Activated CD4-positive, alpha-beta T cell treated with anti-CD3 and anti-CD28 coated beads, Interleukin-2, Interleukin-4, amounts not matched to agents 100 ng/mL and 50 ng/mL, durations not matched to agents 16 hours and 8 hours (primary cell): ENCODE measurements at regions not wholly inside any gene's neighbourhood (a gene's known extent, or its start where the extent isn't known, plus 50 kb on each side); places are given as distances from the start of the nearest gene placed in this dataset.

Experiments used
- DNase-seq: peaks from one replicate; pipeline ENCODE4 v3.0.0-alpha.2; 2020; ENCODE audit warnings: low spot score

- DNase-seq = no peak
Observed at GRCh38 chr2:174668075-174668474, 70.5 kb upstream of the WIPF1 start.

- DNase-seq = no peak
Observed at GRCh38 chr2:174667250-174667860, 69.8 kb upstream of the WIPF1 start.

GRCh38 chr2:174666845-174667244 is 69.2 kb upstream of the WIPF1 start:
- no peak for DNase-seq

GRCh38 chr2:174666312-174666711 is 68.7 kb upstream of the WIPF1 start:
- no peak for DNase-seq

GRCh38 chr2:174664084-174664759 is 66.6 kb upstream of the WIPF1 start:
- DNase-seq = no peak

- no peak for DNase-seq
Observed at GRCh38 chr2:174663550-174663949, 65.9 kb upstream of the WIPF1 start.

- DNase-seq = no peak
Observed at GRCh38 chr2:174662859-174663258, 65.3 kb upstream of the WIPF1 start.

- DNase-seq = no peak
Observed at GRCh38 chr2:174662459-174662858, 64.9 kb upstream of the WIPF1 start.

GRCh38 chr2:174660984-174661675 is 63.5 kb upstream of the WIPF1 start:
- no peak for DNase-seq

GRCh38 chr2:174659069-174659900 is 61.7 kb upstream of the WIPF1 start:
- DNase-seq = peak; percentile 60

- no peak for DNase-seq
Observed at GRCh38 chr2:174656676-174657176, 59.1 kb upstream of the WIPF1 start.

GRCh38 chr2:174656035-174656434 is 58.4 kb upstream of the WIPF1 start:
- DNase-seq = no peak

- DNase-seq = no peak
Observed at GRCh38 chr2:174654419-174654941, 56.9 kb upstream of the WIPF1 start.

- no peak for DNase-seq
Observed at GRCh38 chr2:174648896-174649295, 51.3 kb upstream of the WIPF1 start.
